ENCODE measurements at regions not wholly inside any gene's neighbourhood (a gene's known extent, or its start where the extent isn't known, plus 50 kb on each side); places are given as distances from the start of the nearest gene placed in this dataset.

DNA sequence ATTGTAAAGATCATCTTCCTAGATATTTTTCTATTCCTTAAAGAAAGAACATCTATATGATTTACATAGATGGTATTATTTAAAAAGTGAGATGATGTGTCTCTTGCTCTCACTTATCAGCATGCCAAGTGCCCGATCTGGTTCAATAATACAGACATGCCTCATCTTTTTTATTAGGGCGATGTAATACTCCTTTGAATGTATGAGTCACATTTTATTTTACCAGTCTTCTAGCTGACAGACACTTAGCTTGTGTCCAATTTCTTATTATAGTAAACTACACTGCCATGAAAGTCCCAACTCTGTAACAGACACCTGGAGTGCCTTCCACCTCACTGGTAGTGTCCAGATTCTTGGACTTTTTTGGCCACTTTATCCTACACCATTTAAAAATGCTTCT is 586.6 kb upstream of the BTBD3 start:
- Histone ChIP-seq H3K36me3 (ENCODE audit: insufficient read depth, low read length) (no peaks in the 10 kb centered on the region), H3K4me3 (ENCODE audit: low read length) (no peak overlapping the region)
- TF ChIP-seq SMC3 (conservative IDR thresholded peaks at IDR 0.05; ENCODE audit: poor library complexity) (no peak), POLR2AphosphoS5 (IDR thresholded peaks at IDR 0.05) (no peak), EZH2 (IDR thresholded peaks at IDR 0.05; ENCODE audit: borderline replicate concordance, insufficient read depth, low read length, poor library complexity, severe bottlenecking) (no peak)

DNA sequence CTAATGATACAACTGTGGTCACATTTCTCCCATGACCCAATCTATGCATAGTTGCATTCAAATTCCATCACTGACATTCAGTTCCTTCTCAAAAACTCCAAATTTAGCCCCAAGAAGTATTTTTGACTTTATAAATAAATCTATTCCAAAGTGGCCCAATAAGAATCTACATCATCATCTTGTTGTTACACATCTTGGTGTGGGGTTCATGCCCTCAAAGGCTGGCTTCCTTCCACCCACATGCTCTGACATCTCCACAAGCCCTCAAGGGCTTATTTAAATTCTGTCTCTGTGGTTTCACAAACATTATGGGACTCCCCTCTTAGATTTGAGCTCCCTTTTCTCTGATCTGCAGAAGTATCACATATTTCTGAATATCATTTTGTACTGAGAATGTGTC is 585.3 kb upstream of the BTBD3 start:
- Histone ChIP-seq H3K36me3 (ENCODE audit: insufficient read depth, low read length) (no peaks in the 10 kb centered on the region), H3K27ac (ENCODE audit: low read length) (no peak overlapping the region), H3K9me3 (ENCODE audit: low read length) (no peaks in the 10 kb centered on the region), H4K20me1 (ENCODE audit: insufficient read depth) (no peaks in the 10 kb centered on the region), H3K9ac (ENCODE audit: low read length) (no peak overlapping the region), H3K9me2 (ENCODE audit: insufficient read depth, low read length) (no peaks in the 10 kb centered on the region), H3K27me3 (ENCODE audit: insufficient read depth, low read depth, low read length) (no peaks in the 10 kb centered on the region), H3F3A (ENCODE audit: insufficient read depth, low read length, poor library complexity, severe bottlenecking) (no peaks in the 10 kb centered on the region), H2AFZ (ENCODE audit: low read depth, low read length) (no peak overlapping the region), H3K4me2 (ENCODE audit: low read length) (no peak overlapping the region), H3K79me2 (replicated peaks; ENCODE audit: insufficient read depth, low read length) (no peaks in the 10 kb centered on the region), H3K4me3 (ENCODE audit: low read length) (no peak overlapping the region)
- TF ChIP-seq, protein P1, sequence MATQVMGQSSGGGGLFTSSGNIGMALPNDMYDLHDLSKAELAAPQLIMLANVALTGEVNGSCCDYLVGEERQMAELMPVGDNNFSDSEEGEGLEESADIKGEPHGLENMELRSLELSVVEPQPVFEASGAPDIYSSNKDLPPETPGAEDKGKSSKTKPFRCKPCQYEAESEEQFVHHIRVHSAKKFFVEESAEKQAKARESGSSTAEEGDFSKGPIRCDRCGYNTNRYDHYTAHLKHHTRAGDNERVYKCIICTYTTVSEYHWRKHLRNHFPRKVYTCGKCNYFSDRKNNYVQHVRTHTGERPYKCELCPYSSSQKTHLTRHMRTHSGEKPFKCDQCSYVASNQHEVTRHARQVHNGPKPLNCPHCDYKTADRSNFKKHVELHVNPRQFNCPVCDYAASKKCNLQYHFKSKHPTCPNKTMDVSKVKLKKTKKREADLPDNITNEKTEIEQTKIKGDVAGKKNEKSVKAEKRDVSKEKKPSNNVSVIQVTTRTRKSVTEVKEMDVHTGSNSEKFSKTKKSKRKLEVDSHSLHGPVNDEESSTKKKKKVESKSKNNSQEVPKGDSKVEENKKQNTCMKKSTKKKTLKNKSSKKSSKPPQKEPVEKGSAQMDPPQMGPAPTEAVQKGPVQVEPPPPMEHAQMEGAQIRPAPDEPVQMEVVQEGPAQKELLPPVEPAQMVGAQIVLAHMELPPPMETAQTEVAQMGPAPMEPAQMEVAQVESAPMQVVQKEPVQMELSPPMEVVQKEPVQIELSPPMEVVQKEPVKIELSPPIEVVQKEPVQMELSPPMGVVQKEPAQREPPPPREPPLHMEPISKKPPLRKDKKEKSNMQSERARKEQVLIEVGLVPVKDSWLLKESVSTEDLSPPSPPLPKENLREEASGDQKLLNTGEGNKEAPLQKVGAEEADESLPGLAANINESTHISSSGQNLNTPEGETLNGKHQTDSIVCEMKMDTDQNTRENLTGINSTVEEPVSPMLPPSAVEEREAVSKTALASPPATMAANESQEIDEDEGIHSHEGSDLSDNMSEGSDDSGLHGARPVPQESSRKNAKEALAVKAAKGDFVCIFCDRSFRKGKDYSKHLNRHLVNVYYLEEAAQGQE (IDR thresholded peaks at IDR 0.05; ENCODE audit: borderline replicate concordance) = no peak
- TF ChIP-seq TAF1 (IDR thresholded peaks at IDR 0.05; ENCODE audit: low read depth) (no peak), RAD21 (conservative IDR thresholded peaks at IDR 0.05) (no peak), POLR2AphosphoS5 (IDR thresholded peaks at IDR 0.05) (no peak), MXI1 (conservative IDR thresholded peaks at IDR 0.05; ENCODE audit: poor library complexity, severe bottlenecking) (no peak), EZH2 (IDR thresholded peaks at IDR 0.05; ENCODE audit: borderline replicate concordance, insufficient read depth, low read length, poor library complexity, severe bottlenecking) (no peak), CTCF (IDR thresholded peaks at IDR 0.05; ENCODE audit: poor library complexity, severe bottlenecking) (no peak), SMC3 (conservative IDR thresholded peaks at IDR 0.05; ENCODE audit: poor library complexity) (no peak), EP300 (conservative IDR thresholded peaks at IDR 0.05; ENCODE audit: poor library complexity, severe bottlenecking) (no peak)

More for the DNA sequence above, 586.6 kb upstream of the BTBD3 start:
- Histone ChIP-seq H3K27ac (ENCODE audit: low read length) (no peak overlapping the region), H3K79me2 (replicated peaks; ENCODE audit: insufficient read depth, low read length) (no peaks in the 10 kb centered on the region), H3K9me3 (ENCODE audit: low read length) (no peaks in the 10 kb centered on the region), H4K20me1 (ENCODE audit: insufficient read depth) (no peaks in the 10 kb centered on the region), H3K4me2 (ENCODE audit: low read length) (no peak overlapping the region), H3K27me3 (ENCODE audit: insufficient read depth, low read depth, low read length) (no peaks in the 10 kb centered on the region), H3F3A (ENCODE audit: insufficient read depth, low read length, poor library complexity, severe bottlenecking) (no peaks in the 10 kb centered on the region), H3K9me2 (ENCODE audit: insufficient read depth, low read length) (no peaks in the 10 kb centered on the region), H2AFZ (ENCODE audit: low read depth, low read length) (no peak overlapping the region), H3K9ac (ENCODE audit: low read length) (no peak overlapping the region)

DNA sequence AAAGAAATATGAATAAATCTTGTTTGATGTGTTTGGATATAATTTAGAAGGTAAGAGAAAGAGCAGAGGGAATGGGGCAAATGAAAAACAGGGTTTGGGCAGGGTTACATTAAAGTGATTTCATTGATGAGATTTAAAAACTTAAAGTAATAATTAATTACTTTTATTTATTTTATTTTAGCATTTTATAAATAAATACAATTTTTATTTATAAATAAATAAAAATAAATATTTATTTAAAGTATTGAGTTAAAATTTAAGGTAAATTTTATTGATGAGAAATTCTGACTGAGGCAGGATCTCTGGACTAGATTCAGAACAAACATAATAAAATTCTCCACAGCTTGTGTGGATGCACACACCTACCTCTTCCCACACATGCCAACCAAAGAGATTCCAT is 584.1 kb upstream of the BTBD3 start:
- Histone ChIP-seq H3K27me3 (ENCODE audit: insufficient read depth, low read depth, low read length) (no peaks in the 10 kb centered on the region), H4K20me1 (ENCODE audit: insufficient read depth) (no peaks in the 10 kb centered on the region), H3K36me3 (ENCODE audit: insufficient read depth, low read length) (no peaks in the 10 kb centered on the region), H3K9me2 (ENCODE audit: insufficient read depth, low read length) (no peaks in the 10 kb centered on the region), H3K4me2 (ENCODE audit: low read length) (no peak overlapping the region), H3K9ac (ENCODE audit: low read length) (no peak overlapping the region), H3K9me3 (ENCODE audit: low read length) (no peaks in the 10 kb centered on the region), H3K79me2 (replicated peaks; ENCODE audit: insufficient read depth, low read length) (no peaks in the 10 kb centered on the region), H3K4me3 (ENCODE audit: low read length) (no peak overlapping the region), H2AFZ (ENCODE audit: low read depth, low read length) (no peak overlapping the region), H3K27ac (ENCODE audit: low read length) (no peak overlapping the region), H3F3A (ENCODE audit: insufficient read depth, low read length, poor library complexity, severe bottlenecking) (no peaks in the 10 kb centered on the region)
- TF ChIP-seq TAF1 (IDR thresholded peaks at IDR 0.05; ENCODE audit: low read depth) (no peak), POLR2AphosphoS5 (IDR thresholded peaks at IDR 0.05) (no peak), CTCF (IDR thresholded peaks at IDR 0.05; ENCODE audit: poor library complexity, severe bottlenecking) (no peak), MXI1 (conservative IDR thresholded peaks at IDR 0.05; ENCODE audit: poor library complexity, severe bottlenecking) (no peak), SMC3 (conservative IDR thresholded peaks at IDR 0.05; ENCODE audit: poor library complexity) (no peak), RAD21 (conservative IDR thresholded peaks at IDR 0.05) (no peak), EZH2 (IDR thresholded peaks at IDR 0.05; ENCODE audit: borderline replicate concordance, insufficient read depth, low read length, poor library complexity, severe bottlenecking) (no peak), EP300 (conservative IDR thresholded peaks at IDR 0.05; ENCODE audit: poor library complexity, severe bottlenecking) (no peak)
- TF ChIP-seq, protein P1 (IDR thresholded peaks at IDR 0.05; ENCODE audit: borderline replicate concordance) = no peak

Data from neural cell (in vitro differentiated cells).